GM23338 (cell line): ENCODE measurements at regions not wholly inside any gene's neighbourhood (a gene's known extent, or its start where the extent isn't known, plus 50 kb on each side); places are given as distances from the start of the nearest gene placed in this dataset.

ENCODE experiments used
- CREB1 ChIP-seq: fragments of 250-450 bp; sonication (Bioruptor Pico); IDR thresholded peaks from 2 replicates; pipeline ENCODE4 v1.5.0; 2020; ENCODE audit warnings: low read depth, mild to moderate bottlenecking, moderate library complexity
- CTCF ChIP-seq, 2 experiments: fragments of 200-600 bp in 1 of 2; sonication (generic) in 1 of 2; conservative IDR thresholded peaks; 2 replicates each; pipeline versions ENCODE4 v1.5.1 to v1.6.1; 2016 to 2017; ENCODE audit warnings: antibody characterized with exemption in 2 of 2, low read depth in 2 of 2, mild to moderate bottlenecking in 2 of 2, moderate library complexity in 1 of 2
- ETS1 ChIP-seq: IDR thresholded peaks from 2 replicates; pipeline ENCODE4 v1.6.1; 2016; ENCODE audit warnings: antibody characterized with exemption
- EZH2 ChIP-seq: fragments of 200-600 bp; sonication (generic); IDR thresholded peaks from one replicate; pipeline ENCODE4 v1.8.0; 2017; ENCODE audit warnings: antibody characterized with exemption, mild to moderate bottlenecking, low read depth; ENCODE audit not compliant: unreplicated experiment
- EZH2phosphoT487 ChIP-seq: fragments of 200-600 bp; sonication (generic); IDR thresholded peaks from one replicate; pipeline ENCODE4 v1.8.1; 2018; ENCODE audit warnings: antibody characterized with exemption; ENCODE audit not compliant: unreplicated experiment
- JUNB ChIP-seq: IDR thresholded peaks from one replicate; pipeline ENCODE4 v1.6.1; 2016; ENCODE audit warnings: antibody characterized with exemption; ENCODE audit not compliant: unreplicated experiment
- POLR2AphosphoS5 ChIP-seq: IDR thresholded peaks from 2 replicates; pipeline ENCODE4 v1.6.1; 2016; ENCODE audit warnings: antibody characterized with exemption, low read depth
- REST ChIP-seq: IDR thresholded peaks from one replicate; pipeline ENCODE4 v1.6.1; 2018; ENCODE audit warnings: antibody characterized with exemption; ENCODE audit not compliant: unreplicated experiment
- STAT1 ChIP-seq: IDR thresholded peaks from one replicate; pipeline ENCODE4 v1.6.1; 2016; ENCODE audit warnings: antibody characterized with exemption; ENCODE audit not compliant: unreplicated experiment
- ZNF114 ChIP-seq: fragments of 250-450 bp; sonication (Bioruptor Pico); IDR thresholded peaks from 2 replicates; pipeline ENCODE4 v1.5.0; 2020; ENCODE audit warnings: mild to moderate bottlenecking, moderate library complexity
- ZNF331 ChIP-seq: fragments of 250-450 bp; sonication (Bioruptor Pico); IDR thresholded peaks from 2 replicates; pipeline ENCODE4 v1.5.0; 2020; ENCODE audit warnings: low read depth, mild to moderate bottlenecking, moderate library complexity
- TF ChIP-seq, protein P1 (sequence below): fragments of 250-450 bp; sonication (Bioruptor Pico); IDR thresholded peaks from 2 replicates; pipeline ENCODE4 v1.5.0; 2020; ENCODE audit warnings: mild to moderate bottlenecking, moderate library complexity

DNA sequence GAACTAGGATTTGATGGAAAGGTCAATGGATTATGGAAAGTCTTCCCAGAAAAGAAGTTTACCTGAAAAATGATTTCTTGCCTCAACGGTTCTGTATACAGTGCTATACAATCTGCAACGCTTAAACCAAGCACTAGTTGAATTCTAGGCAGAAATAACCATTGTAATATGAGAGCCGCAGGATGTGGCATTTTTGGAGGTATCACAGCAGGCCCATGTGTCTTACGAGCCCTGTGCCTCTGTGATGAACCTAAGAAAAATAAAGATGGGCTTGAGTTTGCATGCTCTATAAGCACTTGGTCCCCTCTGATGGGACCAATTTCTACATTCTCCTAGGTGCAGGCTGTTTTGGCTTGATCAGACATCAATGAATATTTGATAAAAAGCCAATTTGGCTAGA, 78.7 kb upstream of the RFC3 start:
- TF ChIP-seq EZH2phosphoT487 = no peak
- no peak for TF ChIP-seq CTCF (conservative IDR thresholded peaks at IDR 0.05; ENCODE audit: low read depth in 2 of 2)
- no peak for TF ChIP-seq POLR2AphosphoS5
- TF ChIP-seq REST = no peak
- no peak for TF ChIP-seq EZH2
- no peak for TF ChIP-seq ETS1
- TF ChIP-seq ZNF114 (CRISPR knock-in tag) = no peak
- TF ChIP-seq JUNB = no peak
- TF ChIP-seq, protein P1, sequence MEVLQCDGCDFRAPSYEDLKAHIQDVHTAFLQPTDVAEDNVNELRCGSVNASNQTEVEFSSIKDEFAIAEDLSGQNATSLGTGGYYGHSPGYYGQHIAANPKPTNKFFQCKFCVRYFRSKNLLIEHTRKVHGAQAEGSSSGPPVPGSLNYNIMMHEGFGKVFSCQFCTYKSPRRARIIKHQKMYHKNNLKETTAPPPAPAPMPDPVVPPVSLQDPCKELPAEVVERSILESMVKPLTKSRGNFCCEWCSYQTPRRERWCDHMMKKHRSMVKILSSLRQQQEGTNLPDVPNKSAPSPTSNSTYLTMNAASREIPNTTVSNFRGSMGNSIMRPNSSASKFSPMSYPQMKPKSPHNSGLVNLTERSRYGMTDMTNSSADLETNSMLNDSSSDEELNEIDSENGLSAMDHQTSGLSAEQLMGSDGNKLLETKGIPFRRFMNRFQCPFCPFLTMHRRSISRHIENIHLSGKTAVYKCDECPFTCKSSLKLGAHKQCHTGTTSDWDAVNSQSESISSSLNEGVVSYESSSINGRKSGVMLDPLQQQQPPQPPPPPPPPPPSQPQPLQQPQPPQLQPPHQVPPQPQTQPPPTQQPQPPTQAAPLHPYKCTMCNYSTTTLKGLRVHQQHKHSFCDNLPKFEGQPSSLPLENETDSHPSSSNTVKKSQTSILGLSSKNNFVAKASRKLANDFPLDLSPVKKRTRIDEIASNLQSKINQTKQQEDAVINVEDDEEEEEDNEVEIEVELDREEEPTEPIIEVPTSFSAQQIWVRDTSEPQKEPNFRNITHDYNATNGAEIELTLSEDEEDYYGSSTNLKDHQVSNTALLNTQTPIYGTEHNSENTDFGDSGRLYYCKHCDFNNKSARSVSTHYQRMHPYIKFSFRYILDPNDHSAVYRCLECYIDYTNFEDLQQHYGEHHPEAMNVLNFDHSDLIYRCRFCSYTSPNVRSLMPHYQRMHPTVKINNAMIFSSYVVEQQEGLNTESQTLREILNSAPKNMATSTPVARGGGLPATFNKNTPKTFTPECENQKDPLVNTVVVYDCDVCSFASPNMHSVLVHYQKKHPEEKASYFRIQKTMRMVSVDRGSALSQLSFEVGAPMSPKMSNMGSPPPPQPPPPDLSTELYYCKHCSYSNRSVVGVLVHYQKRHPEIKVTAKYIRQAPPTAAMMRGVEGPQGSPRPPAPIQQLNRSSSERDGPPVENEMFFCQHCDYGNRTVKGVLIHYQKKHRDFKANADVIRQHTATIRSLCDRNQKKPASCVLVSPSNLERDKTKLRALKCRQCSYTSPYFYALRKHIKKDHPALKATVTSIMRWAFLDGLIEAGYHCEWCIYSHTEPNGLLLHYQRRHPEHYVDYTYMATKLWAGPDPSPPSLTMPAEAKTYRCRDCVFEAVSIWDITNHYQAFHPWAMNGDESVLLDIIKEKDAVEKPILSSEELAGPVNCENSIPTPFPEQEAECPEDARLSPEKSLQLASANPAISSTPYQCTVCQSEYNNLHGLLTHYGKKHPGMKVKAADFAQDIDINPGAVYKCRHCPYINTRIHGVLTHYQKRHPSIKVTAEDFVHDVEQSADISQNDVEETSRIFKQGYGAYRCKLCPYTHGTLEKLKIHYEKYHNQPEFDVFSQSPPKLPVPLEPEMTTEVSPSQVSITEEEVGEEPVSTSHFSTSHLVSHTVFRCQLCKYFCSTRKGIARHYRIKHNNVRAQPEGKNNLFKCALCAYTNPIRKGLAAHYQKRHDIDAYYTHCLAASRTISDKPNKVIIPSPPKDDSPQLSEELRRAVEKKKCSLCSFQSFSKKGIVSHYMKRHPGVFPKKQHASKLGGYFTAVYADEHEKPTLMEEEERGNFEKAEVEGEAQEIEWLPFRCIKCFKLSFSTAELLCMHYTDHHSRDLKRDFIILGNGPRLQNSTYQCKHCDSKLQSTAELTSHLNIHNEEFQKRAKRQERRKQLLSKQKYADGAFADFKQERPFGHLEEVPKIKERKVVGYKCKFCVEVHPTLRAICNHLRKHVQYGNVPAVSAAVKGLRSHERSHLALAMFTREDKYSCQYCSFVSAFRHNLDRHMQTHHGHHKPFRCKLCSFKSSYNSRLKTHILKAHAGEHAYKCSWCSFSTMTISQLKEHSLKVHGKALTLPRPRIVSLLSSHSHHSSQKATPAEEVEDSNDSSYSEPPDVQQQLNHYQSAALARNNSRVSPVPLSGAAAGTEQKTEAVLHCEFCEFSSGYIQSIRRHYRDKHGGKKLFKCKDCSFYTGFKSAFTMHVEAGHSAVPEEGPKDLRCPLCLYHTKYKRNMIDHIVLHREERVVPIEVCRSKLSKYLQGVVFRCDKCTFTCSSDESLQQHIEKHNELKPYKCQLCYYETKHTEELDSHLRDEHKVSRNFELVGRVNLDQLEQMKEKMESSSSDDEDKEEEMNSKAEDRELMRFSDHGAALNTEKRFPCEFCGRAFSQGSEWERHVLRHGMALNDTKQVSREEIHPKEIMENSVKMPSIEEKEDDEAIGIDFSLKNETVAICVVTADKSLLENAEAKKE = no peak
- no peak for TF ChIP-seq STAT1
- TF ChIP-seq ZNF331 (CRISPR knock-in tag) = no peak
- TF ChIP-seq CREB1 = no peak
